ENCODE measurements at regions not wholly inside any gene's neighbourhood (a gene's known extent, or its start where the extent isn't known, plus 50 kb on each side); places are given as distances from the start of the nearest gene placed in this dataset.

- TF ChIP-seq CTCF (IDR thresholded peaks at IDR 0.05; ENCODE audit: insufficient read depth, low read length, poor library complexity, severe bottlenecking), result no peak
- Histone ChIP-seq H3K27me3 (ENCODE audit: control insufficient read depth, insufficient read depth, low read length) (no peaks in the 10 kb centered on the region), H3K4me3 (ENCODE audit: low read depth, low read length) (no peak overlapping the region), H3K36me3 (ENCODE audit: control insufficient read depth, insufficient read depth, low read length) (no peaks in the 10 kb centered on the region)
- DNase-seq (ENCODE audit: low read depth), result no peak
These were observed 81.7 kb upstream of the CPEB4 start for GRCh38 chr5:173806270-173807035.

GRCh38 chr5:173807181-173807655, 80.9 kb upstream of the CPEB4 start:
- H3K27me3 ChIP-seq (ENCODE audit: control insufficient read depth, insufficient read depth, low read length), result no peaks in the 10 kb centered on the region
- DNase-seq (ENCODE audit: low read depth), result no peak
- H3K4me3 ChIP-seq (ENCODE audit: low read depth, low read length), result no peak overlapping the region
- TF ChIP-seq CTCF (IDR thresholded peaks at IDR 0.05; ENCODE audit: insufficient read depth, low read length, poor library complexity, severe bottlenecking), result no peak
- H3K36me3 ChIP-seq (ENCODE audit: control insufficient read depth, insufficient read depth, low read length), result no peaks in the 10 kb centered on the region

GRCh38 chr5:173808079-173808808, 79.9 kb upstream of the CPEB4 start:
- DNase-seq (ENCODE audit: low read depth), result no peak
- Histone ChIP-seq H3K27me3 (ENCODE audit: control insufficient read depth, insufficient read depth, low read length) (no peaks in the 10 kb centered on the region), H3K4me3 (ENCODE audit: low read depth, low read length) (no peak overlapping the region), H3K36me3 (ENCODE audit: control insufficient read depth, insufficient read depth, low read length) (no peaks in the 10 kb centered on the region)
- TF ChIP-seq CTCF (IDR thresholded peaks at IDR 0.05; ENCODE audit: insufficient read depth, low read length, poor library complexity, severe bottlenecking), result no peak

GRCh38 chr5:173809014-173809413, 79.1 kb upstream of the CPEB4 start:
- no peaks in the 10 kb centered on the region for H3K27me3 ChIP-seq (ENCODE audit: control insufficient read depth, insufficient read depth, low read length)
- DNase-seq (ENCODE audit: low read depth), result no peak
- no peak for TF ChIP-seq CTCF (IDR thresholded peaks at IDR 0.05; ENCODE audit: insufficient read depth, low read length, poor library complexity, severe bottlenecking)
- H3K4me3 ChIP-seq (ENCODE audit: low read depth, low read length), result no peak overlapping the region
- H3K36me3 ChIP-seq (ENCODE audit: control insufficient read depth, insufficient read depth, low read length), result no peaks in the 10 kb centered on the region

GRCh38 chr5:173812811-173813550, 75.2 kb upstream of the CPEB4 start:
- DNase-seq (ENCODE audit: low read depth), result no peak
- Histone ChIP-seq H3K4me3 (ENCODE audit: low read depth, low read length) (no peak overlapping the region), H3K27me3 (ENCODE audit: control insufficient read depth, insufficient read depth, low read length) (no peaks in the 10 kb centered on the region), H3K36me3 (ENCODE audit: control insufficient read depth, insufficient read depth, low read length) (no peaks in the 10 kb centered on the region)
- TF ChIP-seq CTCF (IDR thresholded peaks at IDR 0.05; ENCODE audit: insufficient read depth, low read length, poor library complexity, severe bottlenecking), result no peak

Data from kidney epithelial cell (primary cell).